Suprapubic skin (tissue), 4 donors: ENCODE measurements at regions not wholly inside any gene's neighbourhood (a gene's known extent, or its start where the extent isn't known, plus 50 kb on each side); places are given as distances from the start of the nearest gene placed in this dataset.

ENCODE experiments used
- DNase-seq, 2 donors: peaks; one replicate each; pipeline ENCODE4 v3.0.0-alpha.2; 2019; ENCODE audit warnings: low spot score in 2 of 2
- H3K27ac ChIP-seq: fragments of 200-600 bp; sonication (generic); one replicate; pipeline ENCODE4 v1.5.1; 2019
- H3K27me3 ChIP-seq: fragments of 200-600 bp; sonication (generic); one replicate; pipeline ENCODE4 v1.5.1; 2019
- H3K36me3 ChIP-seq: fragments of 200-600 bp; sonication (generic); one replicate; pipeline ENCODE4 v1.5.1; 2019
- H3K4me1 ChIP-seq: fragments of 200-600 bp; sonication (generic); one replicate; pipeline ENCODE4 v1.5.1; 2019
- H3K4me3 ChIP-seq: fragments of 200-600 bp; sonication (generic); one replicate; pipeline ENCODE4 v1.5.1; 2019; ENCODE audit warnings: mild to moderate bottlenecking
- H3K9me3 ChIP-seq: fragments of 200-600 bp; sonication (generic); one replicate; pipeline ENCODE4 v1.5.1; 2019
- CTCF ChIP-seq, 2 donors: fragments of 200-600 bp in 1 of 2; fragments of 450-650 bp in 1 of 2; sonication (generic) in 1 of 2; IDR thresholded peaks; one replicate each; pipeline ENCODE4 v1.5.1; 2016 to 2019; ENCODE audit warnings: antibody characterized with exemption in 2 of 2, mild to moderate bottlenecking in 1 of 2, moderate library complexity in 1 of 2
- EP300 ChIP-seq: sonication (generic); formaldehyde crosslinking; IDR thresholded peaks from one replicate; pipeline ENCODE4 v1.6.1; 2017; ENCODE audit warnings: antibody characterized with exemption
- POLR2A ChIP-seq, 2 donors: fragments of 450-650 bp; IDR thresholded peaks; one replicate each; pipeline ENCODE4 v1.6.1; 2017; ENCODE audit warnings: antibody characterized with exemption in 2 of 2, mild to moderate bottlenecking in 2 of 2, moderate library complexity in 2 of 2
- POLR2AphosphoS5 ChIP-seq, 3 donors: sonication (generic); formaldehyde crosslinking; IDR thresholded peaks; one replicate each; pipeline ENCODE4 v1.6.1; 2017; ENCODE audit warnings: antibody characterized with exemption in 3 of 3
- WGBS: methylation state at CpG from one replicate; pipeline ENCODE4 v1.1.5; 2018; 5-methylcytosine and 5-hydroxymethylcytosine counted together

GRCh38 chr4:31995943-31996901 lies 1276.1 kb downstream of the PCDH7 start:
- TF ChIP-seq POLR2AphosphoS5 (IDR thresholded peaks at IDR 0.05) = no peak
- TF ChIP-seq EP300 = no peak
- TF ChIP-seq CTCF (IDR thresholded peaks at IDR 0.05) = no peak
- TF ChIP-seq POLR2A (IDR thresholded peaks at IDR 0.05) = no peak
- no peak for DNase-seq
- WGBS = 91% methylated on average over 28 of the region's 55 CpGs
- H3K4me1 ChIP-seq = no peaks in the 10 kb centered on the region
- H3K27ac ChIP-seq = no peak overlapping the region
- peak overlapping the region; percentile 14 for H3K4me3 ChIP-seq
- no peaks in the 10 kb centered on the region for H3K27me3 ChIP-seq
- no peaks in the 10 kb centered on the region for H3K9me3 ChIP-seq
- H3K36me3 ChIP-seq = no peaks in the 10 kb centered on the region

- Histone ChIP-seq H3K4me1 (no peaks in the 10 kb centered on the region), H3K36me3 (no peaks in the 10 kb centered on the region), H3K27me3 (no peaks in the 10 kb centered on the region), H3K27ac (no peak overlapping the region), H3K9me3 (no peaks in the 10 kb centered on the region), H3K4me3 (no peak overlapping the region)
- TF ChIP-seq POLR2A (IDR thresholded peaks at IDR 0.05) = no peak
- no peak for TF ChIP-seq EP300
- TF ChIP-seq POLR2AphosphoS5 (IDR thresholded peaks at IDR 0.05) = no peak
- no peak for TF ChIP-seq CTCF (IDR thresholded peaks at IDR 0.05)
- no peak for DNase-seq
- WGBS = 46% methylated on average over 2 of the region's 2 CpGs
These were observed 1278.6 kb downstream of the PCDH7 start for GRCh38 chr4:31998807-31999206.

- H3K27me3 ChIP-seq = no peaks in the 10 kb centered on the region
- 69% methylated on average over 1 of the region's 1 CpG for WGBS
- H3K4me1 ChIP-seq = no peaks in the 10 kb centered on the region
- TF ChIP-seq POLR2AphosphoS5 (IDR thresholded peaks at IDR 0.05) (no peak), CTCF (IDR thresholded peaks at IDR 0.05) (no peak), POLR2A (IDR thresholded peaks at IDR 0.05) (no peak), EP300 (no peak)
- H3K36me3 ChIP-seq = no peaks in the 10 kb centered on the region
- H3K27ac ChIP-seq = no peak overlapping the region
- no peak overlapping the region for H3K4me3 ChIP-seq
- no peaks in the 10 kb centered on the region for H3K9me3 ChIP-seq
- DNase-seq = no peak
These were observed 1279.7 kb downstream of the PCDH7 start for GRCh38 chr4:31999848-32000247.

- H3K27me3 ChIP-seq = no peaks in the 10 kb centered on the region
- H3K4me1 ChIP-seq = no peaks in the 10 kb centered on the region
- H3K4me3 ChIP-seq = no peak overlapping the region
- H3K36me3 ChIP-seq = no peaks in the 10 kb centered on the region
- H3K9me3 ChIP-seq = no peaks in the 10 kb centered on the region
- H3K27ac ChIP-seq = no peak overlapping the region
- TF ChIP-seq EP300 = no peak
- TF ChIP-seq POLR2A (IDR thresholded peaks at IDR 0.05) = no peak
- TF ChIP-seq POLR2AphosphoS5 (IDR thresholded peaks at IDR 0.05) = no peak
- TF ChIP-seq CTCF (IDR thresholded peaks at IDR 0.05) = no peak
- WGBS = 93% methylated on average over 4 of the region's 4 CpGs
- no peak for DNase-seq
These were observed 1280.8 kb downstream of the PCDH7 start for GRCh38 chr4:32000846-32001488.

GRCh38 chr4:32002037-32002747 lies 1282.0 kb downstream of the PCDH7 start:
- 64% methylated on average over 6 of the region's 6 CpGs for WGBS
- TF ChIP-seq CTCF (IDR thresholded peaks at IDR 0.05) (no peak), POLR2AphosphoS5 (IDR thresholded peaks at IDR 0.05) (no peak), POLR2A (IDR thresholded peaks at IDR 0.05) (no peak), EP300 (no peak)
- Histone ChIP-seq H3K36me3 (no peaks in the 10 kb centered on the region), H3K27me3 (no peaks in the 10 kb centered on the region), H3K9me3 (no peaks in the 10 kb centered on the region), H3K4me3 (no peak overlapping the region), H3K4me1 (no peaks in the 10 kb centered on the region), H3K27ac (no peak overlapping the region)
- DNase-seq = no peak
